ENCODE measurements at regions not wholly inside any gene's neighbourhood (a gene's known extent, or its start where the extent isn't known, plus 50 kb on each side); places are given as distances from the start of the nearest gene placed in this dataset.

GRCh38 chr10:50936335-50936734 lies 50.9 kb upstream of the A1CF start:
- no peak for DNase-seq

- DNase-seq, result no peak
These were observed 51.9 kb upstream of the A1CF start for GRCh38 chr10:50937230-50937907.

- DNase-seq, result no peak
These were observed 56.2 kb upstream of the A1CF start for GRCh38 chr10:50941629-50942028.

DNA sequence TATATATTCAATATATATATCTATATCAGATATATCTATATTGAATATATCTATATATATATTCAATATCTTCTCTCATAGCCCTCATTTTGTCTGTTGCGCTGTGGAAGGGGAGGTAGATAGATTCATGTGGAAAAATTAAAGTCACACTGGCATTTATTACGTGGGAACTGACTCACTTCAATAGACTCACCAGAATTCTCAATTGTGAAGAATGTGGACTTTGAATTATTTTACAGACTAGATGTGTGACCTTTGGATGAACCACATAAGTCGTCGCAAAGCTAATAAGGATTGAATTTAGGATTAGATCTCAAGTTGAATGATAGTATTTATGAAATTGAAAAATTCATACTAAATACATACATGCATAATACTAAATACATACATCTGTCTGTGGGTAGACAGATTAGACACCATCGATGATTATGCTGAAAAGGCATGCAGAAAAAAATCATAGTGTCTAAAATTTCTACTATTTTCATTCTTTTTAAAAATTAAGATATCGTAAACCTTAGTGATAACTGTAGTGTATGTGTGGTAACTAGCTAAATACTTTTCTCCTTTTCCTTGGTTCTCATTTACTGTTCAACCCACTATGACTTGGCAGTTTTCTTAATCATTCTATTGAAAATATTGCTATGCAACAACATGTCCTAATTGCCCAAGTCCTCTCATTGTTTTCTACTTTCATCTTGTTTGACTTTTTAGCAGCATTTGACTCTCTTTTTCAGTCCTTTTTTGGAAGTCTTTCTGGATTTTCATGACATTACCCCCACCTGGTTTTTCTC lies 61.8 kb upstream of the A1CF start:
- DNase-seq, result no peak

DNA sequence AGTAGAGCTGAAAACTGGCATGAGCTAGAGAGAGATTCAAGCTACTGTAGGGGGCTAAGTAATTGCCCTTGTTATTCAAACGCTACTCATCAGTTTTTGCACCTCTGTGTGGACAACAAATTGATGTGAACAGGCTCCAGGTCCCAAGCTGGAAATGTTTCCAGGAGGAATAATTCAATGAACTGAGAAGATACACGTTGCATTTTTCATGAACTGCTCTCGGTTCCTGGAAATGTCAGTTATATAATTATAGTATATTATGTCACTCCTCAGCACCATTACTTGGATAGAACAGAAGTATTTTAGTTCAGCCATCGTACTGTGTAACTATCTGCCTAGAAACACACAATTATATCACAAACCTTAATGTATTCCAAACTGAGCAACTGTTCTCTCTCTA lies 65.9 kb upstream of the A1CF start:
- no peak for DNase-seq

GRCh38 chr10:50961297-50961696 lies 75.9 kb upstream of the A1CF start:
- no peak for DNase-seq

GRCh38 chr10:50963063-50963462 lies 77.6 kb upstream of the A1CF start:
- no peak for DNase-seq

DNA sequence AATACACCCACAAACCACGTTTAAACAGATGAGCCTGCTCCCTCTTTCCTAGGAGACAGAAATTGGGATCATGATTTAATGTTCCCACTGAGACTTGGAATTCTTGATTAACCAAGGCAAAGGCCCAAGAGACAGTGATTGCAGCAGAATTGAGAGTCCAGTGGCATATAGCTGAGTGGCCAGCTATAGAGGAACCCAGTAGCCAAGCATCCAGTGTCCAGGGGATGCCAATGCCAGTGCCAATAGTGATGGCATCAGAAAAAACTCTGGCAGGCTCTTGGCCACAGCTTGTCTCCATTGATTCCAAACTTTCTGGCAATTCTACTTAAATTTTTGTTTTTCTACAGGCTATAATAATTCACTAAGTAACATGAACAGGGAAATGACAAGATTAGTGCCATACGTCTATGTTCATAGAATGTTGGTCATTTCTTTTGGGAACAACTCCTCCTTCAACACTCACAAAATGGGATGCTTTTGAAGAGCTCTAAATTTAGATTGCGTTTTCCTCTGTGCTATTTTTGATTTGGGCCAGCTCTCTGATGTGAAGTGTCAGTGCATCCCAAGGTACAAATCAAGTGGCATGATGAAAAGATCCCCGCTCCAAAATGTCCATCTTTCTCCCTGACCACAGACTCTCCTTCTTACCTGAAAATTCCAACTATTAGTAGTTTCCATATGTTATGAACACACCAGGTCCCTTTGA lies 83.1 kb upstream of the A1CF start:
- no peak for DNase-seq

- no peak for DNase-seq
These were observed 87.2 kb upstream of the A1CF start for GRCh38 chr10:50972591-50972990.

DNA sequence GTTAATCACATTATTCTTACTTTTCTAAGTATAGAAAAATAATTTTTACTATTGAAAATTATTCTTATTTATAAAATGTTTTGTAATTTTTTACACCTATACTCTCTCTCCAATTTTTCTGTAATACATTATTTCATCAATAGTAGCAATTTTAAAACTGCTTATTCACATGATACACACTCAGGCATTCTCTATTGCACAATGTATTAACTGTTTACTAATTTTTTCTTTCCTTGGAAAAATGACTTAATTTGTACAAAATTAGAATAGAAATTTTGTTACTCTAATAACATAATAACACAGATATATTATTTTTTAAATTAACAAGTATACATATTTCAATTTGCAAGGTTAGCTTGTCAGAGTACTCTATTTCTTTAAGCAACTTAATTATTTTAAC lies 92.9 kb upstream of the PRKG1 start:
- no peak for DNase-seq

- no peak for DNase-seq
These were observed 92.4 kb upstream of the PRKG1 start for GRCh38 chr10:50981904-50982303.

DNA sequence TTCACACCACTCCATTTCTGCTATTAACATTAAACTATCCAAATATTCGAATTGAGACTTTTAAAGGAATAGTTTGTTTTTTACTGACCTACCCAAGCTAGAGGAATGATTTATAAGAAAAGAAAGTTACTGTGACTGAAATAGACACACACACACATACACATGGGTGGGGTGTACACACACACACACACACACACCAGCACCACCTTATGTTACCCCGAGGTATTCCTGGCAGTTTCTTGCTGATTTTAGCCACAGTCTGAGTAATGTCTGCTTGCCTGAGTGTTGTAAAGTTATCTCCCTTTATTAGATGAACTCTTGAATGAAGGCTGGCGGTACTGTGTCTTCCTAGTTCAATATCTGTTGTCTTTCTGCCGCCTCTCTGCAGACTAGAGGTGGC lies 91.3 kb upstream of the PRKG1 start:
- no peak for DNase-seq

DNA sequence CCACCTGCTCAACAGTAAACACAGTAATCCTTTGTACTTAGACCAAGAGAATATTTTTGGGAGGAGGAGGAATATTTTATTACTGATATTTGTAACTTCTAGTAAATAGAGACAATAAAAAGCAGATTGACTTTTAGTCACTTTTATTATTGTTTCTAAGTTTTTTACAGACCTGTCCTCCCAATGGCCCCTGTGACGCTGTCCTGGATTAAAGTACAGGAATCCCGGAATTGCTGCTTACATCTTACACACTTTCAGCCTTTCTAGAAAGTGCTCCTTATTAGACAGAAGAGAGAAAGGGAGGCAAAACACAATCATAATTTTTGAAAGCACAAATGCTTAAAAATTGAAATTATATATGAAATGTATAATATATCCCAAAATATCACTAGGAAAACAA lies 86.4 kb upstream of the PRKG1 start:
- DNase-seq, result no peak

GRCh38 chr10:50988792-50989191 lies 85.5 kb upstream of the PRKG1 start:
- peak; percentile 2 for DNase-seq

DNA sequence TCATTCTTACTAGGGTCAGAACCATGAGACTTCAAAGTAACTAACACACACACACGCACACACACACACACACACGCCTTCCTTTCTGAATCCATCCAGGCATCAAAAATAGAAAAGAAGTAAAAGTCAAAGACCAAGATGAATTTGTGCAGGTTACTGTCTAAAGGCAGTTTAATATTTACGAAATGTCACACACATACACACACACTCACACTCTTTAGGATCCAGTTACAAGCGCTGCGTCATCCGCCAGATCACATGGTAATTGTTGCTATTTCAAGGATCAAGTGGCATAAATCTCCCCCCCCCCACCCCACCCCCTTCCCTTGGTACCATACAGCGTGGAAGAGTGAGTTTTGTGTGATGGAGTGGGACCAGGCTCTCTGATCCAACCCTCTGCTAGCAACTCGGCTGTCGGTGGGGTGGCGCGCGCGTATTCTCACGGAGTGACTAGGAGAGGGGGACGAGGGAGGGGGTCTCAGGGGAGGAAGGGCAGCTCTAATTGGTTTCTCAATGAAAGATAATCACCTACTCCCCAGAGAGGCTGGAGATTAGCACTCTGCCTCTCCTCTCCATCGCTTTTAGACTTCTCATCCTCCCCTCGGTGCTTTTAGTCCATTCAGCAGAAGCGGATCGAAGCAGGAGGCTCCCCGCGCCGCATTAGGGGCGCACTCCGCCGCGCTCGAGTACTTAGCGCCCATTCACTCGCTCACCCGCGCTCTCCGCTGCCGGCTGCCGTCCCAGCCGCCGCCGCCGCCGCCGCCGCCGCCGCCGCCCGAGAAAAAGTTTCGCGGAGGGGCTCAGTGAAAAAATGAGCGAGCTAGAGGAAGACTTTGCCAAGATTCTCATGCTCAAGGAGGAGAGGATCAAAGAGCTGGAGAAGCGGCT lies 83.5 kb upstream of the PRKG1 start:
- DNase-seq, result no peak

GRCh38 chr10:50991456-50992355 lies 82.6 kb upstream of the PRKG1 start:
- DNase-seq, result no peak

GRCh38 chr10:50992356-50992901 lies 81.9 kb upstream of the PRKG1 start:
- DNase-seq, result no peak

DNA sequence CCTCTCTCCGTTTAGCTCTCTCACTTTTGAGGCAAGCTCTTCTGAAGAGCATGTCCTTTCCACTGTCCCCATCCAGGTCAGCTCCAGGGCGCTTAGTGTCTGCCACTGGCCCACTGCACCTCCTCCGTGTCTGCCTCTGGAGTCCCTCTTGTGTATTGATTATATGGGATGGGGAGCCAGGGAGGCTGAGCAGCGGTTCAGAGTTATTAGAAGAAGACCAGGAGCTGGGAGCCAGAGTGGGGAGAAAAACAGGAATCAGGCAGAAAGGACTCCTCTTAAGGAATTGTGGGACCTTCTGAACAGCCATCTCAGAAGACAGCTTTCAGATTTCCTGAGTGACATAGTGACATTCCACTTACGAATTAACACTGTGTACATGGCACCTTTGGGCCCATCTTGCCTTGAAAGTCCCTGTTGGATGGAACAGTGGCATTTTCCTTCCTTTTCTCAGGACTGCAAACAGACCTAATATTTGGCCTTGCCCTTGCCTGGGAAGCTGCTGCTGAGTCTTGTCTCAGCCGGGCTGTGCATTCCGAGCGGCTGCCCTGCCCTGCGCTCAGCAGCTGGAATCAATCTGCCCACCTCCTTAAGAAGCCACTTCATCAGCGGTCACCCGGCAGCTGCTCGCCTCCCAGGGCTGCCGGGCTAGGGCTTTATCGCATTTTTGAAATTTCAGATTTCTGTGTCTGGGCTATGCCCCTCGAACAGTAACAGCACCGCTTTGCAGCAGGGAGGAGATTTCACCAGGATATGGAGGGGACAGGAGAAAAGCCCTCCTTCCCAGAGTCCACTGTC lies 81.1 kb upstream of the PRKG1 start:
- DNase-seq, result no peak

DNA sequence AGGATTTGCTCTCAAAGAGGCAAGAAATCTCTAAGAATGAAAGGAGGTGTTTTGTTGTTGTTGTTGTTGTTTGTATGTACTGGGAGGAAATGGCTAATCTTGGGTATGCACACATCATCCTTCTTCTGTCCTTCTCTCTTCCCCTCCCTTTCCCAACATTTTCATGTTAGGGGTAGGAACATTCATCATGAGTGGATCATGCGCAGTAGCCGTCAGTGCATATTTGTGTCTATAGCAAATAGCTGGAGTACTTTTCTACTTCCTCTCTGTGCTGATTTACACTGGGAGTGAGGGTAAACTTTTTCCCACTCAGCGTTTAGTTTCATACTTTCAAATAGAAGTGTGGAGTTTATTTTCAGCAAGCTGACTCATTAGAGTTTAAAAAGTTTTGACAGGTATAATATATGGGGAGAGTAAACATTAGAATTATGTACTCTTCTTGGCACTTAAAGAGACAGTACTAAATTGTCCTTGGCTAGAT lies 80.5 kb upstream of the PRKG1 start:
- DNase-seq, result no peak

DNA sequence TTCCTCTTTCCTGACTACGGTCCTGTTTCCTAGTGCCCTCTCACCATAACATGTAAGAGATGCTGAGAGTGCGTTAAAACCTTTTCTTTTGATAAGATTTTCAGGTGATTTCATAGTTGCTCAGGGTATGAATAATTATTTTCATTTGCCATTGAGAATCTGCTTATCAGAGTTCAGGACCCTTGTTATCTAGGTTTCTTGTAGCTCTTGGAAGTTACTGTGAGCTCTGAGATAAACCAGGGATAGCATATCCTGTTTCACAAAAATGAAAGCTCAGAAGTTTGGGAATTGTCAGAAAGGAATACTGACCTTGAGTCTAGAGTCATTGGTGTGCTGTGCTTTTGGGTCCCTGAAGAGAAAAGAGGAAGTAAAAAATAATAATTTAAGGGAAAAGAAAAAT lies 76.8 kb upstream of the PRKG1 start:
- DNase-seq, result no peak

GRCh38 chr10:50999163-50999562 lies 75.1 kb upstream of the PRKG1 start:
- DNase-seq, result no peak

Measured in midbrain (tissue), 1 donor.